ENCODE measurements at regions not wholly inside any gene's neighbourhood (a gene's known extent, or its start where the extent isn't known, plus 50 kb on each side); places are given as distances from the start of the nearest gene placed in this dataset.

- Histone ChIP-seq H3F3A (ENCODE audit: insufficient read depth, low read length) (no peaks in the 10 kb centered on the region), H3K9me3 (replicated peaks; ENCODE audit: insufficient read depth, low read length) (no peaks in the 10 kb centered on the region), H3K79me2 (ENCODE audit: low read length) (no peaks in the 10 kb centered on the region), H3K4me1 (ENCODE audit: low read length) (no peaks in the 10 kb centered on the region), H3K9ac (ENCODE audit: low read length) (no peak overlapping the region), H2AFZ (ENCODE audit: low read length) (no peak overlapping the region), H3K4me2 (ENCODE audit: low read depth, low read length) (no peak overlapping the region), H3K27me3 (replicated peaks; ENCODE audit: insufficient read depth, low read length) (no peaks in the 10 kb centered on the region), H3K27ac (ENCODE audit: low read length) (no peak overlapping the region), H4K20me1 (ENCODE audit: insufficient read depth, low read length) (no peaks in the 10 kb centered on the region), H3K9me2 (replicated peaks; ENCODE audit: insufficient read depth, low read length) (no peaks in the 10 kb centered on the region), H3K36me3 (replicated peaks; ENCODE audit: insufficient read depth, low read length) (no peaks in the 10 kb centered on the region), H3K4me3 (ENCODE audit: low read length) (no peak overlapping the region)
- TF ChIP-seq EZH2phosphoT487 (IDR thresholded peaks at IDR 0.05; ENCODE audit: low read length) (no peak), CTCF (IDR thresholded peaks at IDR 0.05; ENCODE audit: low read length) (no peak), EZH2 (optimal IDR thresholded peaks at IDR 0.05; ENCODE audit: low read depth, low read length) (no peak)
- DNase-seq = no peak
Measured at GRCh38 chr1:232139444-232139843, 490.5 kb downstream of the SIPA1L2 start.

- Histone ChIP-seq H3K27ac (ENCODE audit: low read length) (no peak overlapping the region), H3K4me3 (ENCODE audit: low read length) (no peak overlapping the region), H3K36me3 (replicated peaks; ENCODE audit: insufficient read depth, low read length) (no peaks in the 10 kb centered on the region), H3F3A (ENCODE audit: insufficient read depth, low read length) (no peaks in the 10 kb centered on the region), H3K9me2 (replicated peaks; ENCODE audit: insufficient read depth, low read length) (no peaks in the 10 kb centered on the region), H2AFZ (ENCODE audit: low read length) (no peak overlapping the region), H3K4me2 (ENCODE audit: low read depth, low read length) (no peak overlapping the region), H3K27me3 (replicated peaks; ENCODE audit: insufficient read depth, low read length) (no peaks in the 10 kb centered on the region), H3K4me1 (ENCODE audit: low read length) (no peaks in the 10 kb centered on the region), H3K9me3 (replicated peaks; ENCODE audit: insufficient read depth, low read length) (no peaks in the 10 kb centered on the region), H4K20me1 (ENCODE audit: insufficient read depth, low read length) (no peaks in the 10 kb centered on the region), H3K79me2 (ENCODE audit: low read length) (no peaks in the 10 kb centered on the region), H3K9ac (ENCODE audit: low read length) (no peak overlapping the region)
- no peak for DNase-seq
- TF ChIP-seq CTCF (IDR thresholded peaks at IDR 0.05; ENCODE audit: low read length) (no peak), EZH2phosphoT487 (IDR thresholded peaks at IDR 0.05; ENCODE audit: low read length) (no peak), EZH2 (optimal IDR thresholded peaks at IDR 0.05; ENCODE audit: low read depth, low read length) (no peak)
Measured at GRCh38 chr1:232138044-232138443, 491.9 kb downstream of the SIPA1L2 start.

GRCh38 chr1:232137066-232137465 lies 492.9 kb downstream of the SIPA1L2 start:
- H3K27ac ChIP-seq (ENCODE audit: low read length) = no peak overlapping the region
- H3K79me2 ChIP-seq (ENCODE audit: low read length) = no peaks in the 10 kb centered on the region
- H3K4me2 ChIP-seq (ENCODE audit: low read depth, low read length) = no peak overlapping the region
- H3K9me3 ChIP-seq (replicated peaks; ENCODE audit: insufficient read depth, low read length) = no peaks in the 10 kb centered on the region
- TF ChIP-seq EZH2phosphoT487 (IDR thresholded peaks at IDR 0.05; ENCODE audit: low read length) (no peak), EZH2 (optimal IDR thresholded peaks at IDR 0.05; ENCODE audit: low read depth, low read length) (no peak), CTCF (IDR thresholded peaks at IDR 0.05; ENCODE audit: low read length) (no peak)
- H3K27me3 ChIP-seq (replicated peaks; ENCODE audit: insufficient read depth, low read length) = no peaks in the 10 kb centered on the region
- H3K36me3 ChIP-seq (replicated peaks; ENCODE audit: insufficient read depth, low read length) = no peaks in the 10 kb centered on the region
- no peaks in the 10 kb centered on the region for H3F3A ChIP-seq (ENCODE audit: insufficient read depth, low read length)
- no peak overlapping the region for H2AFZ ChIP-seq (ENCODE audit: low read length)
- no peaks in the 10 kb centered on the region for H3K4me1 ChIP-seq (ENCODE audit: low read length)
- no peak overlapping the region for H3K9ac ChIP-seq (ENCODE audit: low read length)
- H3K4me3 ChIP-seq (ENCODE audit: low read length) = no peak overlapping the region
- no peaks in the 10 kb centered on the region for H4K20me1 ChIP-seq (ENCODE audit: insufficient read depth, low read length)
- H3K9me2 ChIP-seq (replicated peaks; ENCODE audit: insufficient read depth, low read length) = no peaks in the 10 kb centered on the region
- no peak for DNase-seq
